BJ (cell line): ENCODE measurements at regions not wholly inside any gene's neighbourhood (a gene's known extent, or its start where the extent isn't known, plus 50 kb on each side); places are given as distances from the start of the nearest gene placed in this dataset.

Experiments
- CTCF ChIA-PET: fragments of 350-600 bp; formaldehyde crosslinking; extraction: SDS; loops from one replicate; lab custom pipeline; 2021; ENCODE audit warnings: antibody characterized with exemption, inconsistent platforms; lab: Yijun Ruan, JAX
- POLR2A ChIA-PET: fragments of 300-600 bp; sonication (Branson Sonifier 250); formaldehyde crosslinking; extraction: SDS; loops from one replicate; lab custom pipeline; 2021; ENCODE audit warnings: antibody characterized with exemption; lab: Charles Lee
- DNase-seq: peaks from one replicate; pipeline ENCODE4 v3.0.0-alpha.2; 2011; ENCODE audit warnings: low read depth
- H3K27me3 ChIP-seq: 2 replicates; pipeline ENCODE4 v1.6.0; 2011; ENCODE audit warnings: low read length; ENCODE audit not compliant: control insufficient read depth, insufficient read depth
- H3K36me3 ChIP-seq: 2 replicates; pipeline ENCODE4 v1.5.1; 2011; ENCODE audit warnings: low read length; ENCODE audit not compliant: control insufficient read depth, insufficient read depth
- H3K4me3 ChIP-seq: 2 replicates; pipeline ENCODE4 v1.5.1; 2011; ENCODE audit warnings: low read depth, mild to moderate bottlenecking, control low read depth, low read length
- CTCF ChIP-seq: IDR thresholded peaks from 2 replicates; pipeline ENCODE4 v1.5.1; 2011; ENCODE audit warnings: low read depth, mild to moderate bottlenecking, control low read depth, inconsistent platforms, low read length, moderate library complexity; ENCODE audit not compliant: insufficient read depth

GRCh38 chr17:69801368-69801767 is 273.7 kb upstream of the KCNJ16 start:
- H3K27me3 ChIP-seq = no peaks in the 10 kb centered on the region
- CTCF ChIA-PET = interaction anchor here (0.8 to 1.3 kb wide), 2 partner anchors 10 to 194 kb away, joined by 3 to 4 read pairs; no protein-coding TSS in a partner anchor
- POLR2A ChIA-PET = no interaction called here
- H3K4me3 ChIP-seq = no peak overlapping the region
- no peak for DNase-seq
- TF ChIP-seq CTCF = no peak
- no peaks in the 10 kb centered on the region for H3K36me3 ChIP-seq

GRCh38 chr17:69802045-69802740 is 272.8 kb upstream of the KCNJ16 start:
- no peak for TF ChIP-seq CTCF
- POLR2A ChIA-PET = no interaction called here
- Histone ChIP-seq H3K4me3 (no peak overlapping the region), H3K27me3 (no peaks in the 10 kb centered on the region), H3K36me3 (no peaks in the 10 kb centered on the region)
- CTCF ChIA-PET = interaction anchor here (0.6 to 1.3 kb wide), 3 partner anchors 11 to 195 kb away, joined by 3 to 4 read pairs (median 3); no protein-coding TSS in a partner anchor
- no peak for DNase-seq

- no peaks in the 10 kb centered on the region for H3K36me3 ChIP-seq
- TF ChIP-seq CTCF = no peak
- POLR2A ChIA-PET = no interaction called here
- no peaks in the 10 kb centered on the region for H3K27me3 ChIP-seq
- no peak for DNase-seq
- no peak overlapping the region for H3K4me3 ChIP-seq
- CTCF ChIA-PET = no interaction called here
Measured at GRCh38 chr17:69809331-69809730, 265.7 kb upstream of the KCNJ16 start.

GRCh38 chr17:69810326-69810965 is 264.6 kb upstream of the KCNJ16 start:
- ChIA-PET CTCF (interaction anchor here (1.0 kb wide), 1 partner anchor 12 kb away, joined by 3 read pairs; no protein-coding TSS in a partner anchor), POLR2A (interaction anchor here (0.6 kb wide), 1 partner anchor 161 kb away, joined by 4 read pairs; no protein-coding TSS in a partner anchor)
- Histone ChIP-seq H3K4me3 (no peak overlapping the region), H3K27me3 (no peaks in the 10 kb centered on the region), H3K36me3 (no peaks in the 10 kb centered on the region)
- TF ChIP-seq CTCF = no peak
- DNase-seq = no peak

- Histone ChIP-seq H3K27me3 (no peaks in the 10 kb centered on the region), H3K36me3 (no peaks in the 10 kb centered on the region), H3K4me3 (no peak overlapping the region)
- CTCF ChIA-PET = interaction anchor here (0.5 kb wide), 1 partner anchor 276 kb away, joined by 3 read pairs; no protein-coding TSS in a partner anchor
- POLR2A ChIA-PET = no interaction called here
- no peak for DNase-seq
- TF ChIP-seq CTCF = no peak
Measured at GRCh38 chr17:69812240-69812837, 262.7 kb upstream of the KCNJ16 start.
